ENCODE measurements at regions not wholly inside any gene's neighbourhood (a gene's known extent, or its start where the extent isn't known, plus 50 kb on each side); places are given as distances from the start of the nearest gene placed in this dataset.

GRCh38 chr2:128690869-128691268 lies 372.2 kb upstream of the HS6ST1 start (continued):
- TF ChIP-seq ZFP91 (CRISPR knock-in tag; IDR thresholded peaks at IDR 0.05) (no peak), DEAF1 (CRISPR knock-in tag; IDR thresholded peaks at IDR 0.05) (no peak), ZNF124 (CRISPR knock-in tag; IDR thresholded peaks at IDR 0.05) (no peak), ZNF699 (CRISPR knock-in tag; IDR thresholded peaks at IDR 0.05; ENCODE audit: insufficient replicate concordance) (no peak), SIN3A (IDR thresholded peaks at IDR 0.05; ENCODE audit: borderline replicate concordance in 2 of 2, control insufficient read depth in 1 of 2, low read depth in 2 of 2, low read length in 2 of 2) (no peak)

- no peak for ATAC-seq
- no peak overlapping the region for H3K9ac ChIP-seq (ENCODE audit: insufficient read depth in 1 of 2, low read depth in 2 of 2, low read length in 2 of 2)
- H3K79me2 ChIP-seq (ENCODE audit: control insufficient read depth, insufficient read depth, low read length), result no peaks in the 10 kb centered on the region
- WGBS (ENCODE audit: insufficient coverage, low coverage, missing lambda C conversion rate), result 5% methylated on average over 6 of the region's 6 CpGs
- H3K27me3 ChIP-seq (ENCODE audit: control insufficient read depth in 2 of 2, insufficient read depth in 2 of 2, low read length in 2 of 2), result peaks cover 0 to 48% of the 10 kb centered on the region in 2 experiments; a peak in 3 of 5 replicates
- no peaks in the 10 kb centered on the region for H3K36me3 ChIP-seq (ENCODE audit: control insufficient read depth, insufficient read depth, low read length)
- TF ChIP-seq PKNOX1 (IDR thresholded peaks at IDR 0.05), result peak; percentile 44
- no peak for TF ChIP-seq SMAD3 (CRISPR knock-in tag; conservative IDR thresholded peaks at IDR 0.05)
- no TSS peak for BruUV-seq (replicated peaks)
- H3K9me3 ChIP-seq (replicated peaks; ENCODE audit: control insufficient read depth, insufficient read depth, low read depth, low read length), result no peaks in the 10 kb centered on the region
- ChIA-PET POLR2A (no interaction called here), CTCF (ENCODE audit: low intra/inter-chr PET ratio) (no interaction called here)
- H2AFZ ChIP-seq (ENCODE audit: low read depth, low read length), result no peak overlapping the region
- no peak overlapping the region for H3K4me3 ChIP-seq
- no peak overlapping the region for H3K27ac ChIP-seq (ENCODE audit: extremely low read depth, low read depth, low read length)
- FAIRE-seq, result no peak
- in situ Hi-C loops (cut with MboI) (no loop called here), intact Hi-C loops (cut with micrococcal nuclease) (no loop called here)
- H3K4me2 ChIP-seq (ENCODE audit: insufficient read depth, low read length), result no peak overlapping the region
- no peaks in the 10 kb centered on the region for H4K20me1 ChIP-seq (replicated peaks; ENCODE audit: control insufficient read depth, insufficient read depth, low read length)
- peaks cover 0 to 8% of the 10 kb centered on the region in 2 experiments; a peak in 1 of 5 replicates for H3K4me1 ChIP-seq (replicated peaks in 1 of 2; ENCODE audit: control insufficient read depth in 2 of 2, insufficient read depth in 2 of 2, low read length in 2 of 2)
- DNase-seq (ENCODE audit: extremely low read depth in 1 of 4, low spot score in 3 of 4), result no peak
- no peaks in the 10 kb centered on the region for H3K9me1 ChIP-seq (ENCODE audit: control insufficient read depth, insufficient read depth, low read length)
Observed at GRCh38 chr2:128691526-128691925, 372.9 kb upstream of the HS6ST1 start.
